Esophagus muscularis mucosa (tissue), 4 donors: ENCODE measurements at regions not wholly inside any gene's neighbourhood (a gene's known extent, or its start where the extent isn't known, plus 50 kb on each side); places are given as distances from the start of the nearest gene placed in this dataset.

Experiments
- DNase-seq: peaks from one replicate; pipeline ENCODE4 v3.0.0-alpha.2; 2017; ENCODE audit errors: extremely low spot score
- H3K27ac ChIP-seq, 4 donors: fragments of 200-600 bp; sonication (generic); replicated peaks in 1 of 4; 1 replicate in 3 of 4; 2 replicates in 1 of 4; pipeline ENCODE4 v1.5.1; 2016 to 2019; ENCODE audit warnings: mild to moderate bottlenecking in 1 of 4
- H3K27me3 ChIP-seq, 4 donors: fragments of 200-600 bp; sonication (generic); one replicate each; pipeline versions ENCODE4 v1.5.1 to v1.6.0; 2016 to 2019
- H3K36me3 ChIP-seq, 4 donors: fragments of 200-600 bp; sonication (generic); one replicate each; pipeline ENCODE4 v1.5.1; 2016 to 2019
- H3K4me1 ChIP-seq, 4 donors: fragments of 200-600 bp; sonication (generic); one replicate each; pipeline ENCODE4 v1.5.1; 2016 to 2019
- H3K4me3 ChIP-seq, 4 donors: fragments of 200-600 bp; sonication (generic); 1 replicate in 2 of 4; 2 replicates in 2 of 4; pipeline ENCODE4 v1.5.1; 2016 to 2019; ENCODE audit warnings: mild to moderate bottlenecking in 4 of 4, moderate library complexity in 1 of 4
- H3K9me3 ChIP-seq, 4 donors: fragments of 200-600 bp; sonication (generic); 1 replicate in 3 of 4; 2 replicates in 1 of 4; pipeline ENCODE4 v1.5.1; 2016 to 2019
- EP300 ChIP-seq: sonication (generic); formaldehyde crosslinking; IDR thresholded peaks from one replicate; pipeline ENCODE4 v1.6.1; 2017; ENCODE audit warnings: antibody characterized with exemption
- POLR2A ChIP-seq: fragments of 450-650 bp; IDR thresholded peaks from one replicate; pipeline ENCODE4 v1.6.1; 2017; ENCODE audit warnings: antibody characterized with exemption, moderate library complexity, mild to moderate bottlenecking, low read depth
- POLR2AphosphoS5 ChIP-seq, 2 donors: sonication (generic); formaldehyde crosslinking; IDR thresholded peaks; one replicate each; pipeline ENCODE4 v1.6.1; 2017; ENCODE audit warnings: antibody characterized with exemption in 2 of 2
- WGBS: methylation state at CpG from one replicate; pipeline ENCODE4 v1.1.5; 2018; 5-methylcytosine and 5-hydroxymethylcytosine counted together
- intact Hi-C: fragments of 100-400 bp; cut with DNase I; formaldehyde crosslinking; loops from one replicate; pipeline ENCODE4 v1.15.1; 2023
- TF ChIP-seq, protein P1 (sequence below), 3 experiments: fragments of 200-600 bp in 2 of 3; fragments of 450-650 bp in 1 of 3; sonication (generic) in 2 of 3; IDR thresholded peaks; one replicate each; pipeline ENCODE4 v1.5.1; 2017 to 2019; ENCODE audit warnings: antibody characterized with exemption in 3 of 3, mild to moderate bottlenecking in 2 of 3, moderate library complexity in 1 of 3

- intact Hi-C loops, result loop anchor here (10.0 kb wide), 2 partner anchors 320 to 670 kb away; partner anchors contain the start of gene MSH6
- Histone ChIP-seq H3K4me3 (no peak overlapping the region), H3K27me3 (no peaks in the 10 kb centered on the region), H3K36me3 (no peaks in the 10 kb centered on the region), H3K4me1 (peaks cover 7 to 19% (median 13%) of the 10 kb centered on the region in 4 donors), H3K9me3 (peaks cover 0 to 7% (median 0%) of the 10 kb centered on the region in 4 donors), H3K27ac (no peak overlapping the region)
- DNase-seq, result no peak
- TF ChIP-seq POLR2A, result no peak
- TF ChIP-seq, protein P1, sequence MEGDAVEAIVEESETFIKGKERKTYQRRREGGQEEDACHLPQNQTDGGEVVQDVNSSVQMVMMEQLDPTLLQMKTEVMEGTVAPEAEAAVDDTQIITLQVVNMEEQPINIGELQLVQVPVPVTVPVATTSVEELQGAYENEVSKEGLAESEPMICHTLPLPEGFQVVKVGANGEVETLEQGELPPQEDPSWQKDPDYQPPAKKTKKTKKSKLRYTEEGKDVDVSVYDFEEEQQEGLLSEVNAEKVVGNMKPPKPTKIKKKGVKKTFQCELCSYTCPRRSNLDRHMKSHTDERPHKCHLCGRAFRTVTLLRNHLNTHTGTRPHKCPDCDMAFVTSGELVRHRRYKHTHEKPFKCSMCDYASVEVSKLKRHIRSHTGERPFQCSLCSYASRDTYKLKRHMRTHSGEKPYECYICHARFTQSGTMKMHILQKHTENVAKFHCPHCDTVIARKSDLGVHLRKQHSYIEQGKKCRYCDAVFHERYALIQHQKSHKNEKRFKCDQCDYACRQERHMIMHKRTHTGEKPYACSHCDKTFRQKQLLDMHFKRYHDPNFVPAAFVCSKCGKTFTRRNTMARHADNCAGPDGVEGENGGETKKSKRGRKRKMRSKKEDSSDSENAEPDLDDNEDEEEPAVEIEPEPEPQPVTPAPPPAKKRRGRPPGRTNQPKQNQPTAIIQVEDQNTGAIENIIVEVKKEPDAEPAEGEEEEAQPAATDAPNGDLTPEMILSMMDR (IDR thresholded peaks at IDR 0.05), result no peak
- no peak for TF ChIP-seq EP300
- no peak for TF ChIP-seq POLR2AphosphoS5 (IDR thresholded peaks at IDR 0.05)
Measured at GRCh38 chr2:48104418-48104817, 198.1 kb upstream of the FBXO11 start.

- DNase-seq, result no peak
- TF ChIP-seq POLR2AphosphoS5 (IDR thresholded peaks at IDR 0.05), result no peak
- TF ChIP-seq, protein P1 (IDR thresholded peaks at IDR 0.05), result no peak
- no peak for TF ChIP-seq POLR2A
- no peak for TF ChIP-seq EP300
- H3K27ac ChIP-seq, result peak overlapping the region in 3 of 4 donors; percentile 15 to 75 (median 43)
- WGBS, result 88% methylated on average over 11 of the region's 11 CpGs
- intact Hi-C loops, result loop anchor here (2.0 to 10.0 kb wide), 4 partner anchors 199 to 671 kb away; partner anchors contain the start of genes FBXO11 and MSH6
- no peaks in the 10 kb centered on the region for H3K27me3 ChIP-seq
- H3K36me3 ChIP-seq, result no peaks in the 10 kb centered on the region
- H3K4me3 ChIP-seq, result no peak overlapping the region
- peaks cover 9 to 21% (median 15%) of the 10 kb centered on the region in 4 donors for H3K4me1 ChIP-seq
- H3K9me3 ChIP-seq, result no peaks in the 10 kb centered on the region
Measured at GRCh38 chr2:48105848-48106247, 199.6 kb upstream of the FBXO11 start.

GRCh38 chr2:48107326-48107925 is 201.1 kb upstream of the FBXO11 start:
- Histone ChIP-seq H3K9me3 (no peaks in the 10 kb centered on the region), H3K4me3 (no peak overlapping the region), H3K4me1 (peaks cover 18 to 31% (median 22%) of the 10 kb centered on the region in 4 donors), H3K36me3 (no peaks in the 10 kb centered on the region), H3K27me3 (no peaks in the 10 kb centered on the region), H3K27ac (peak overlapping the region in 2 of 4 donors; percentile 29 to 75)
- DNase-seq, result no peak
- intact Hi-C loops, result loop anchor here (2.0 to 10.0 kb wide), 4 partner anchors 200 to 673 kb away; partner anchors contain the start of genes FBXO11 and MSH6
- TF ChIP-seq, protein P1 (IDR thresholded peaks at IDR 0.05), result peak in 1 of 3 experiments; percentile 4
- no peak for TF ChIP-seq EP300
- no peak for TF ChIP-seq POLR2AphosphoS5 (IDR thresholded peaks at IDR 0.05)
- 75% methylated on average over 9 of the region's 9 CpGs for WGBS

DNA sequence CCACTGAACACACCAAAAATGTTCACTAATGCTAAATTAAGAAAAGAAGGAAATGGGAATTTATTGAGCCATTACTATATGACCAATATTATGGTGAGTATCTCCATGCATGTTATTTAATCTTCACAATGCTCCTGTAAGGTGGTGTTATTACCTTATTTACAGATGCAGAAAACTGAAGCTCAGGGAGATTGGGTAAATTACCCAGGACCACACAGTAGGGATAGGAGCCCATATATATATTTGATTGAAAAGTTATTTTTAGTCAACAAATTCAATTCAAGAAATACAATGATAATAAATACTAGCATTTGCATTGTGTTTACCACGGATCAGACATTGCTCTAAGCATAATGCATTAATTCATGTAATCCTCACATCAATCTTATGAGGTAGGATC is 202.2 kb upstream of the FBXO11 start:
- no peak for DNase-seq
- TF ChIP-seq POLR2A, result no peak
- no peak for TF ChIP-seq EP300
- no peak for TF ChIP-seq POLR2AphosphoS5 (IDR thresholded peaks at IDR 0.05)
- TF ChIP-seq, protein P1 (IDR thresholded peaks at IDR 0.05), result no peak
- peaks cover 19 to 33% (median 24%) of the 10 kb centered on the region in 4 donors for H3K4me1 ChIP-seq
- intact Hi-C loops, result loop anchor here (5.0 to 10.0 kb wide), 3 partner anchors 201 to 674 kb away; partner anchors contain the start of genes FBXO11 and MSH6
- WGBS, result 94% methylated on average over 1 of the region's 1 CpG
- no peaks in the 10 kb centered on the region for H3K9me3 ChIP-seq
- H3K27ac ChIP-seq, result no peak overlapping the region
- H3K36me3 ChIP-seq, result no peaks in the 10 kb centered on the region
- H3K27me3 ChIP-seq, result no peaks in the 10 kb centered on the region
- H3K4me3 ChIP-seq, result no peak overlapping the region
